Activated naive CD8-positive, alpha-beta T cell treated with anti-CD3 and anti-CD28 coated beads, Interleukin-2, amount 50 U/mL, for 24 hours (primary cell): ENCODE measurements at regions not wholly inside any gene's neighbourhood (a gene's known extent, or its start where the extent isn't known, plus 50 kb on each side); places are given as distances from the start of the nearest gene placed in this dataset.
"Not testable (repeated sequence)": the region's sequence is repeated elsewhere in the genome, so short reads cannot be mapped to it uniquely, and the experiment has no call there.

ENCODE experiments used
- ATAC-seq: fragments of 150-1000 bp; cut with Tn5 transposase; one replicate; pipeline ENCODE4 v1.10.0; 2021
- DNase-seq: peaks from one replicate; pipeline ENCODE4 v3.0.0; 2021
- H3K27ac Mint-ChIP-seq: one replicate; pipeline ENCODE4 v1.8.0; 2021; ENCODE audit warnings: mild to moderate bottlenecking, mixed read lengths
- H3K27me3 Mint-ChIP-seq: one replicate; pipeline ENCODE4 v1.8.0; 2021; ENCODE audit warnings: mixed read lengths
- H3K36me3 Mint-ChIP-seq: one replicate; pipeline ENCODE4 v1.8.0; 2021; ENCODE audit warnings: low read depth, mixed read lengths
- H3K4me1 Mint-ChIP-seq: one replicate; pipeline ENCODE4 v1.8.0; 2021; ENCODE audit warnings: mixed read lengths
- H3K4me3 Mint-ChIP-seq: one replicate; pipeline ENCODE4 v1.8.0; 2021; ENCODE audit warnings: mild to moderate bottlenecking, moderate library complexity, mixed read lengths
- H3K9me3 Mint-ChIP-seq: one replicate; pipeline ENCODE4 v1.8.0; 2021; ENCODE audit warnings: mixed read lengths

DNA sequence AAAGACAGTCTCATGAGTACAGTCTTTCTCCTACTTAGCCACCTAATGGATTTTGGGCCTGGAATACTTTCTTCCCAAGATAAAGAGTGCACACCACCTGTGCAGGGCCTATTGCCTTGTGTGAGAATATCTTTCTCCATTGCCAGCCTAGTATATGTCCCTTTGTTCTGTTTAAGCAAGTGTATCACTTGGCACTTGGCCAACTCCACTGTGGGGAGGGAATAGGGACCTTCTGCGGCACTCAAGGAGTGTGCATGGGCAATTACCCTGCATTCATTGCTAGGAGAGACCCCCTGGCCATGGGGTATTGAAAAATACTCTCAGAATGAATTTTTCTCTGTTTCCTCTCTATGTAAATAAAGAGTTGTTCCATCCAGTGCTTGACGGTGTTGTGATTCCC lies 201.7 kb upstream of the OR4C13 start:
- not testable (repeated sequence) for H3K4me3 Mint-ChIP-seq, DNase-seq, H3K27me3 Mint-ChIP-seq, H3K4me1 Mint-ChIP-seq, H3K27ac Mint-ChIP-seq, H3K36me3 Mint-ChIP-seq, ATAC-seq
- peaks cover 14% of the 10 kb centered on the region for H3K9me3 Mint-ChIP-seq

DNA sequence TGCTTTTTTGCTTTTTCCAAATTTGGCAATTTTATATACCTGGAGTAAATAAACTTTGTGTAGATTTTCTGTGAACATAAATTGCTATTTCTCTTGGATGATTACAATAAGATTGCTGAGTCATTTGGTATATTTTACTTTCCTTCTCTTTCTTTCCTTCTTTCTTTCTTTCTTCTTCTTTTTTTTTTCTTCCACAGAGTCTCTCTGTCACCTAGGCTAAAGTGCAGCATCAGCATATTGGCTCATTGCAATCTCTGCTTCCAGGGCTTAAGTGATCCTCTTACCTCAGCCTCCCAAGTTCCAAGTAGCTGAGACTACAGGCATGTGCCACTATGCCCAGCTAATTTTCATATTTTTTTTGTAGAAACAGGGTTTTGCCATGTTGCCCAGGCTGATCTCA lies 201.2 kb upstream of the OR4C13 start:
- not testable (repeated sequence) for DNase-seq, H3K36me3 Mint-ChIP-seq, ATAC-seq, H3K27me3 Mint-ChIP-seq, H3K4me3 Mint-ChIP-seq, H3K4me1 Mint-ChIP-seq, H3K27ac Mint-ChIP-seq
- H3K9me3 Mint-ChIP-seq = peaks cover 12% of the 10 kb centered on the region

DNA sequence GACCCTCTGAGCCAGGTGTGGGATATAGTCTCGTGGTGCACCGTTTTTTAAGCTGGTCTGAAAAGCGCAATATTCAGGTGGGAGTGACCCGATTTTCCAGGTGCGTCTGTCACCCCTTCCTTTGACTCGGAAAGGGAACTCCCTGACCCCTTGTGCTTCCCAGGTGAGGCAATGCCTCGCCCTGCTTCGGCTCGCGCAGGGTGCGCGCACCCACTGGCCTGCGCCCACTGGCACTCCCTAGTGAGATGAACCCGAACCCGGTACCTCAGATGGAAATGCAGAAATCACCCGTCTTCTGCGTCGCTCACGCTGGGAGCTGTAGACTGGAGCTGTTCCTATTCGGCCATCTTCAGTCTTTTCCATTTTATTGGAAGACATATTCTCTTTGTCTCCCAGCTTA lies 171.4 kb upstream of the OR4C13 start:
- H3K27ac Mint-ChIP-seq, H3K36me3 Mint-ChIP-seq, H3K4me1 Mint-ChIP-seq, H3K4me3 Mint-ChIP-seq, ATAC-seq, H3K27me3 Mint-ChIP-seq, DNase-seq, H3K9me3 Mint-ChIP-seq: not testable (repeated sequence)

DNA sequence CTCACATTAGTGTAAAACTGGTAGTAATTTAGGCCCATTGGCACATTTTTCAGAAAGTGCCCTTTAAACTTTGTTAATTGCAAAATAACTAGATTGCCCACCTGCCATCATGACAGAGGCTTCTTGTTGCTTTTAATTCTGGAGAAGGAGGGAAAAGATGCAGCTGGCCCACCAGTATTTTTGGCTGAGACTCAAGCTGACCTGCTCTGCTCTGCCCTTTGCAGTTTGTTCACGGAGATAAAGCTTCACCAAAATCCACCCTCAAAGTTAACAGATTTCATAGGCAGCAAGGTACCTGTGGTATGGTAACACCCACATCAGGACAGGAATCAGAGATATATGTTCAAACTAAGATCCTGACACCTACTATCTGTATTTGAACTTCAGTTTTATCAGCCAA lies 170.2 kb upstream of the OR4C13 start:
- H3K4me1 Mint-ChIP-seq, DNase-seq, H3K27me3 Mint-ChIP-seq, H3K9me3 Mint-ChIP-seq, H3K27ac Mint-ChIP-seq, H3K4me3 Mint-ChIP-seq, H3K36me3 Mint-ChIP-seq, ATAC-seq: not testable (repeated sequence)

DNA sequence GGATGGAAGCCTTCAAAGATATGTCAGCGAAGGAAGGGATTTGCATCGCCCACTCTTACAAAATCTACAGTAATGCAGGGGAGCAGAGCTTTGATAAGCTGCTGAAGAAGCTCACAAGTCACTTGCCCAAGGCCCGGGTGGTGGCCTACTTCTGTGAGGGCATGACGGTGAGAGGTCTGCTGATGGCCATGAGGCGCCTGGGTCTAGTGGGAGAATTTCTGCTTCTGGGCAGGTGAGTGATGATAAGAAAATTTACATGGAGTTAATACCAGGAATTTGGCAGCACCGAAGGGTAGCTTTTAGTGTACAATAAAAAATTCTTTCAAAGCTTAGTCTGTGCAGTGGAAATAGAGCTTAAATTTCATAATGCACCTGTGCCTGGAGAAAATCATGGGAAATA lies 168.3 kb upstream of the OR4C13 start:
- H3K4me3 Mint-ChIP-seq, H3K4me1 Mint-ChIP-seq, DNase-seq, H3K27me3 Mint-ChIP-seq, H3K9me3 Mint-ChIP-seq, H3K27ac Mint-ChIP-seq, ATAC-seq, H3K36me3 Mint-ChIP-seq: not testable (repeated sequence)

DNA sequence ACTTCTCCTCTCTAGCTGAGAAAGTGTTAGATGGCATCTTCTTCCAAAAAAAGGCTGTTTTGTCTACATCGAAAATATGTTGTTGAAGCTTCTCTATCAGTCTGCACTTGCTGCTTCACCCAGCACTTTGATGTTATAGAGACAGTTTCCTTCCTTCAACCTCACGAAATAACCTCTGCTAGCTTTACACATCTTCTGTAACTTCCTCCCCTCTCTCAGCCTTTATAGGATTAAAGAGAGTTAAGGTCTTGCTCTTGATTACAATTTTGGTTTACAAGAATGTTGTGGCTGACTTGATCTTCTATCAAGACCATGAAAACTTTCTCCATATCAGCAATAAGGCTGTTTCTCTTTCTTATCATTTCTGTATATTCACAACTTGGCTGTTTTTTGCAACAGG lies 162.4 kb upstream of the OR4C13 start:
- H3K4me1 Mint-ChIP-seq, H3K9me3 Mint-ChIP-seq, DNase-seq, H3K27ac Mint-ChIP-seq, H3K27me3 Mint-ChIP-seq, H3K4me3 Mint-ChIP-seq, H3K36me3 Mint-ChIP-seq, ATAC-seq: not testable (repeated sequence)

DNA sequence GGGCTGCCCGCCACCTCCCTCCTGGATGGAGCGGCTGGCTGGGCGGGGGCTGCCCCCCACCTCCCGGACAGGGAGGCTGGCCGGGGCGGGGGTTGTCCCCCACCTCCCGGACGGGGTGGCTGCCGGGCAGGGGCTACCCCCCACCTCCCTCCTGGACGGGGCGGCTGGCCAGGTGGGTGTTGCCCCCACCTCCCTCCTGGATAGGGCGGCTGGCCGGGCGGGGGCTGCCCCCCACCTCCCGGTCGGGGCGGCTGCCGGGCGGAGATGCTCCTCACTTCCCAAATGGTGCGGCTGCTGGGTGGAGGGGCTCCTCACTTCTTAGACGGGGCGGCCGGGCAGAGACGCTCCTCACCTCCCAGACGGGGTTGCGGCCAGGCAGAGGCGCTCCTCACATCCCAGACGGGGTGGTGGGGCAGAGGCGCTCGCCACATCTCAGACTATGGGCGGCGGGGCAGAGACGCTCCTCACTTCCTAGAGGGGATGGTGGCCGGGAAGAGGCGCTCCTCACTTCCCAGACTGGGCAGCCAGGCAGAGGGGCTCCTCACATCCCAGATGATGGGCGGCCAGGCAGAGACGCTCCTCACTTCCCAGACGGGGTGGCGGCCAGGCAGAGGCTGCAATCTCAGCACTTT lies 153.9 kb upstream of the OR4C13 start:
- not testable (repeated sequence) for H3K36me3 Mint-ChIP-seq, H3K4me3 Mint-ChIP-seq, H3K27ac Mint-ChIP-seq, ATAC-seq, DNase-seq, H3K27me3 Mint-ChIP-seq, H3K4me1 Mint-ChIP-seq, H3K9me3 Mint-ChIP-seq

DNA sequence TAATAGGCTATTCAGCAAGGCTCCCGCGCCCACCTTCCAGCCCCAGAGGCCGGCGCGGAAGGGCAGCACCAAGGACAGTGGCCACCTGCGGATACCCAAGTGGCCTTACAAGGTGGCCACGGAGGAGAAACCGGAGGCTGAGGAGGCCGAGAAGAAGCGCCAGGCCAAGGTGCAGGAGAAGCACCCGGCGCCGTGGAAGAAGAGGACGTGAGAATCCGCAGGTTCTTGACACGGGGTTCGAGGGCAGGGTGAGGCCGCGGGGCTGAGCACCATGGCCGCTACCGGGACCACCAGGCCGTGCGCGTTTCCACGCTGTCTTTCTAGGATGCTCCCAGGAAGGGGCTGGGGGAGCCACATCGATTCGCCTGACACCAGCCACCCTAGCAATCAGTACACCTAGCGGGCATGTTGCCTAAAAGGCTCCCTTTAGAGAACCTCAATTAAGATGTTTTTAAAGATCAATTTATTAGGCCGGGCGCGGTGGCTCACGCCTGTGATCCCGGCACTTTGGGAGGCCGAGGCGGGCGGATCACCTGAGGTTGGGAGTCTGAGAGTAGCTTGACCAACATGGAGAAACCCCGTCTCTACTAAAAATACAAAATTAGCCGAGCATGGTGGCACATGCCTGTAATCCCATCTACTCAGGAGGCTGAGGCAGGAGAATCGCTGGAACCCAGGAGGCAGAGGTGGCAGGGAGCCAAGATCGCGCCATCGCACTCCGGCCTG lies 134.3 kb upstream of the OR4C13 start:
- ATAC-seq, DNase-seq, H3K4me3 Mint-ChIP-seq, H3K36me3 Mint-ChIP-seq, H3K27me3 Mint-ChIP-seq, H3K9me3 Mint-ChIP-seq, H3K27ac Mint-ChIP-seq, H3K4me1 Mint-ChIP-seq: not testable (repeated sequence)

DNA sequence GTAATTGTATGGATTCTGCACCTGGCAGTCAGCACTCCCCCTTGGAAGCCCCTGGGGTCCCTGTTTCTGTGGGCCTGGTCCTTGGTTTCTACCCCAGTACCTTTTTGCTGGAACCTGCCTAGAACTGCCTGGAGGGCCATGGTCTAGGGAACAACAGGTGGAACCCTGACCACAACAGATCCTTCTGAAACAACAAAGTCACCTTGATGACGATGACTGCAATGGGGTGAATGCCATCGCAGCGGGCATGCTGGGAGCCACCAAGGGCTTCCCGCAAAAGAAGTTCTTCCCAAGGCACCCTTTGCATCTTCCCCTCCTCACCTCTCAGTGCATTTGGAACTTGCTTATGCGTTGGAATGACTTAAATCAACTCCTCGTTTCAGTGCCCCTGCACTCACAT lies 129.0 kb upstream of the OR4C13 start:
- not testable (repeated sequence) for H3K4me1 Mint-ChIP-seq, H3K27ac Mint-ChIP-seq

DNA sequence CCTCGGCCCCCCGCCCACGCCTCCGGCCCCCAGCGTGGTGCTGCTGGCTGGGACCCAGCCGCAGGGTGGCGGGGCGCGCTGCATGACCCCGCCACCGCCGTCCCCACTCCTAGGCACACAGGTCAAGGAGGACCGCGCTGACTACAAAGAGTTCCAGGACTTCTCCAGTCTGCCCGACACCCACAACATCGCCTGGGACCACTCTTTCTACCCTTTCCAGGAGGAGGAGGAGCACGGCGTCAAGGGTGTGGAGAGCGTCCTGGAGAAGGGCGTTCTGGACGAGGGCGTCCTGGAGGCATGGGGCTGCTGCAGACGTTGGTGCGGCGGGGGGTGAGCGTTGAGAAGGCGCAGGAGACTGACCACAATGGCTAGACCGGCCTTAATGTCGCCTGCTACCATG lies 101.7 kb upstream of the OR4C13 start:
- not testable (repeated sequence) for H3K27me3 Mint-ChIP-seq, DNase-seq, H3K36me3 Mint-ChIP-seq, H3K4me3 Mint-ChIP-seq, H3K9me3 Mint-ChIP-seq, H3K4me1 Mint-ChIP-seq, ATAC-seq, H3K27ac Mint-ChIP-seq

More for the DNA sequence above, 129.0 kb upstream of the OR4C13 start:
- not testable (repeated sequence) for DNase-seq, ATAC-seq, H3K4me3 Mint-ChIP-seq, H3K27me3 Mint-ChIP-seq, H3K9me3 Mint-ChIP-seq, H3K36me3 Mint-ChIP-seq

DNA sequence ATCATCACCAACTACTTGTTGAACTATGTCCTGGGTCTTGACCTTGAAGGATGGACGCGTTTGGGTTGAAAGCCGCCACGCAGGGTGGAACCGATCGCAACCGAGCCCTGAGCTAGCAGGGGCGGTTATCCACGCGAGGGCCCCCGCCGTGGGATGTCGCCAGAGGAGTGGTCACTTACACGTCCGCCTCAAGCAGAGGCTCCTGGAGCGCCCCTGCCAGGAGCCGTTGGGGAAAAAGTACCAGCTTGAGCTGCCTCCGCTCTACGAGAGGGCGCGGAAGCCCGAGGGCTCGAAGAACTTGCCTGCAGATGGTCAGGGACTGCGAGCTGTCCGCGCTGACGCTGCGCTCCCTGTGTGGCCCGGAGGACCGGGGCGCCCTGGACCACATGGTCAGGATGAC lies 100.7 kb upstream of the OR4C13 start:
- Mint-ChIP-seq H3K4me3 (no peak overlapping the region), H3K4me1 (no peaks in the 10 kb centered on the region), H3K9me3 (peaks cover 6% of the 10 kb centered on the region), H3K27ac (no peak overlapping the region), H3K27me3 (no peaks in the 10 kb centered on the region), H3K36me3 (no peaks in the 10 kb centered on the region)
- DNase-seq (no peak), ATAC-seq (no peak)

DNA sequence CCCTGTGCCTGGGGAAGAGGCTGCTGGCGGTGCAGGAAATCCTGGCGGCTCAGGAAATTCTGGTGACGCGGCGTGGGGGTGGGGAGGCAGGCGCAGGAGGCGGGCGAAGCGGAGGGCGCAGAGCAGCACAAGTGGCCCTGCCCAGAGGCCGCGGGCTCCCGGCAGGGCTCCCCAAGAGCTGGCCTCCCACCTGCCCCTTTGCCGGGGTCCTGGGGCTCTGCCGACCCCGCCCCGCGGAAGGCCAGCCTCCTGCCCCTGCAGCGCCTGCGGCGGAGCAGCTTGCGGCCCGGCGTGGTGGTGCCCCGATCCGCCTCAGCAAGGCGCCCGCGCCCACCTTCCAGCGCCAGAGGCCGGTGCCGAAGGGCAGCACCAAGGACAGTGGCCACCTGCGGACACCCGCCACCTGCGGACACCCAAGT lies 100.2 kb upstream of the OR4C13 start:
- H3K27me3 Mint-ChIP-seq = no peaks in the 10 kb centered on the region
- ATAC-seq = no peak
- no peaks in the 10 kb centered on the region for H3K36me3 Mint-ChIP-seq
- peaks cover 6% of the 10 kb centered on the region for H3K9me3 Mint-ChIP-seq
- DNase-seq = no peak
- no peak overlapping the region for H3K4me3 Mint-ChIP-seq
- no peaks in the 10 kb centered on the region for H3K4me1 Mint-ChIP-seq
- H3K27ac Mint-ChIP-seq = no peak overlapping the region

DNA sequence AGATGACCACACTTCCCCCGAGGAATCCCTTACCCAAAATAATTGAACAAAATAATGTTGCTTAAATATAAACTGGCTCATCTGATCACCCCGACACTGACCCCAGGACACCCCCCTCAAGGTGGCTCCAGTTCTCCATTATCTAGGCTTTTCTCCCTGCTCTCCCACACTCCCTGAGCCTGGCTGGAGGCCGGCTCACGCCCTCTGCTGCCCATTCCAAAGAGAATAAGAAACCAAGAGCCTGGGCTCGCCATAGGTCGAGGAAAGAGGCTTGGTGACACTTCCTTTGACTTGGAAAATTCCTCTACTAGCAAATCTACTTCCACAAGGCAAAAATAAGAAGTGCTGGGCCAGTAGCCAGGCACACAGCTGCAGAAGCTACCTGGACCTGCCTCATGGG lies 63.3 kb upstream of the OR4C13 start:
- H3K4me3 Mint-ChIP-seq, H3K9me3 Mint-ChIP-seq, DNase-seq, H3K36me3 Mint-ChIP-seq, H3K27me3 Mint-ChIP-seq, H3K27ac Mint-ChIP-seq, ATAC-seq, H3K4me1 Mint-ChIP-seq: not testable (repeated sequence)

DNA sequence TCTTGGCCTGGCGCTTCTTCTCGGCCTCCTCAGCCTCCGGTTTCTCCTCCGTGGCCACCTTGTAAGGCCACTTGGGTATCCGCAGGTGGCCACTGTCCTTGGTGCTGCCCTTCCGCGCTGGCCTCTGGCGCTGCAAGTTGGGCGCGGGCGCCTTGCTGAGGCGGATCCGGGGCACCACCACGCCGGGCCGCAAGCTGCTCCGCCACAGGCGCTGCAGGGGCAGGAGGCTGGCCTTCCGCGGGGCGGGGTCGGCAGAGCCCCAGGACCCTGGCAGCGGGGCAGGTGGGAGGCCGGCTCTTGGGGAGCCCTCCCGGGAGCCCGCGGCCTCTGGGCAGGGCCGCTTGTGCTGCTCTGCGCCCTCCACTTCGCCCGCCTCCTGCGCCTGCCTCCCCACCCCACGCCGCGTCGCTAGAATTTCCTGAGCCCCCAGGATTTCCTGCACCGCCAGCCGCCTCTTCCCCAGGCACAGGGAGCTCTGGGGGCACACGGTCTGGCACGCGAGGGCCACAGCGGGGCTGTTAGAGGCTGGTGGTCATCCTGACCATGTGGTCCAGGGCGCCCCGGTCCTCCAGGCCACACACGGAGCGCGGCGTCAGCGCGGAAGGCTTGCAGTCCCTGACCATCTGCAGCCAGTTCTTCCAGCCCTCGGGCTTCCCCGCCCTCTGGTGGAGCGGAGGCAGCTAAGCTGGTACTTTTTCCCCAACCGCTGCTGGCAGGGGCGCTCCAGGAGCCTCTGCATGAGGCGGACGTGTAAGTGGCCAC lies 60.1 kb upstream of the OR4C13 start:
- DNase-seq, ATAC-seq, H3K36me3 Mint-ChIP-seq, H3K27me3 Mint-ChIP-seq, H3K4me3 Mint-ChIP-seq, H3K4me1 Mint-ChIP-seq, H3K27ac Mint-ChIP-seq: not testable (repeated sequence)
- peaks cover 18% of the 10 kb centered on the region for H3K9me3 Mint-ChIP-seq

DNA sequence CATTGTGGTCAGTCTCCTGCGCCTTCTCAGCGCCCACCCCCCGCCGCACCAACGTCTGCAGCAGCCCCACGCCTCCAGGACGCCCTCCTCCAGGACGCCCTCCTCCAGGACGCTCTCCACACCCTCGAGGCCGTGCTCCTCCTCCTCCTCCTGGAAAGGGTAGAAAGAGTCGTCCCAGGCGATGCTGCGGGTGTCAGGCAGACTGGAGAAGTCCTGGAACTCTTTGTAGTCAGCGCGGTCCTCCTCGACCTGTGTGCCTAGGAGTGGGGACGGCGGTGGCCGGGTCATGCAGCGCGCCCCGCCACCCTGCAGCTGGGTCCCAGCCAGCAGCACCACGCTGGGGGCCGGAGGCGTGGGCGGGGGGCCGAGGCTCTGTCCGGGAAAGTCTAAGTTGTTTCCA lies 58.7 kb upstream of the OR4C13 start:
- H3K4me3 Mint-ChIP-seq, ATAC-seq, DNase-seq, H3K4me1 Mint-ChIP-seq, H3K27ac Mint-ChIP-seq, H3K27me3 Mint-ChIP-seq, H3K36me3 Mint-ChIP-seq: not testable (repeated sequence)
- H3K9me3 Mint-ChIP-seq = peaks cover 28% of the 10 kb centered on the region
